GM23338 (cell line): ENCODE measurements at regions not wholly inside any gene's neighbourhood (a gene's known extent, or its start where the extent isn't known, plus 50 kb on each side); places are given as distances from the start of the nearest gene placed in this dataset.
A peak's percentile ranks its signal among the peaks of the same experiment; 100 is the strongest.

Experiments
- ATAC-seq: fragments of 200-7000 bp; cut with Tn5 transposase; 3 replicates; pipeline ENCODE4 v1.9.1; 2020
- DNase-seq: peaks from one replicate; pipeline ENCODE4 v3.0.0-alpha.2; 2015; ENCODE audit warnings: low spot score
- H2AFZ ChIP-seq: fragments of 200-600 bp; sonication (generic); 2 replicates; pipeline ENCODE4 v1.8.0; 2016; ENCODE audit warnings: antibody characterized with exemption, mild to moderate bottlenecking, moderate library complexity
- H3F3A ChIP-seq: fragments of 200-600 bp; sonication (generic); replicated peaks from 2 replicates; pipeline ENCODE4 v1.8.0; 2017; ENCODE audit warnings: antibody characterized with exemption, mixed run types, low read depth
- H3K27ac ChIP-seq: fragments of 200-600 bp; sonication (generic); 2 replicates; pipeline ENCODE4 v1.6.1; 2016; ENCODE audit warnings: low read depth
- H3K27me3 ChIP-seq: fragments of 200-600 bp; sonication (generic); 2 replicates; pipeline ENCODE4 v1.8.0; 2016; ENCODE audit warnings: mild to moderate bottlenecking, mixed run types, moderate library complexity; ENCODE audit not compliant: insufficient read depth
- H3K36me3 ChIP-seq: fragments of 200-600 bp; sonication (generic); 2 replicates; pipeline ENCODE4 v1.8.0; 2016; ENCODE audit warnings: mild to moderate bottlenecking; ENCODE audit not compliant: insufficient read depth
- H3K4me1 ChIP-seq: fragments of 200-600 bp; sonication (generic); 2 replicates; pipeline ENCODE4 v1.8.0; 2016; ENCODE audit warnings: mild to moderate bottlenecking, moderate library complexity; ENCODE audit not compliant: insufficient read depth
- H3K4me2 ChIP-seq: fragments of 200-600 bp; sonication (generic); 2 replicates; pipeline ENCODE4 v1.7.1; 2017; ENCODE audit warnings: mixed run types
- H3K4me3 ChIP-seq: fragments of 200-600 bp; sonication (generic); 2 replicates; pipeline ENCODE4 v1.6.1; 2016; ENCODE audit warnings: mixed run types
- H3K79me2 ChIP-seq: fragments of 200-600 bp; sonication (generic); replicated peaks from 2 replicates; pipeline ENCODE4 v1.8.0; 2017; ENCODE audit warnings: mild to moderate bottlenecking; ENCODE audit not compliant: insufficient read depth
- H3K9me2 ChIP-seq: fragments of 200-600 bp; sonication (generic); 2 replicates; pipeline ENCODE4 v1.8.0; 2017; ENCODE audit not compliant: insufficient read depth
- H4K20me1 ChIP-seq: fragments of 200-600 bp; sonication (generic); replicated peaks from 2 replicates; pipeline ENCODE4 v1.8.0; 2017; ENCODE audit warnings: mild to moderate bottlenecking; ENCODE audit not compliant: insufficient read depth
- H3K27ac Mint-ChIP-seq: 2 replicates; pipeline ENCODE4 v1.8.0; 2020; ENCODE audit warnings: inconsistent platforms, mild to moderate bottlenecking, moderate library complexity, mixed read lengths
- H3K27me3 Mint-ChIP-seq: 3 replicates; pipeline ENCODE4 v1.8.0; 2022; ENCODE audit warnings: low read depth, mild to moderate bottlenecking, moderate library complexity, mixed read lengths, inconsistent platforms; ENCODE audit not compliant: insufficient read depth, poor library complexity
- H3K36me3 Mint-ChIP-seq: 3 replicates; pipeline ENCODE4 v1.8.0; 2021; ENCODE audit warnings: low read depth, mild to moderate bottlenecking, inconsistent platforms, moderate library complexity, mixed read lengths
- H3K4me1 Mint-ChIP-seq: 3 replicates; pipeline ENCODE4 v1.8.0; 2020; ENCODE audit warnings: mild to moderate bottlenecking, inconsistent platforms, mixed read lengths
- H3K4me3 Mint-ChIP-seq: 3 replicates; pipeline ENCODE4 v1.8.0; 2021; ENCODE audit warnings: moderate library complexity, mild to moderate bottlenecking, inconsistent platforms, mixed read lengths
- H3K9me3 Mint-ChIP-seq: 3 replicates; pipeline ENCODE4 v1.8.0; 2020; ENCODE audit warnings: moderate library complexity, mild to moderate bottlenecking, inconsistent platforms, mixed read lengths
- EZH2phosphoT487 ChIP-seq: fragments of 200-600 bp; sonication (generic); IDR thresholded peaks from one replicate; pipeline ENCODE4 v1.8.1; 2018; ENCODE audit warnings: antibody characterized with exemption; ENCODE audit not compliant: unreplicated experiment
- REST ChIP-seq: IDR thresholded peaks from one replicate; pipeline ENCODE4 v1.6.1; 2018; ENCODE audit warnings: antibody characterized with exemption; ENCODE audit not compliant: unreplicated experiment
- STAT1 ChIP-seq: IDR thresholded peaks from one replicate; pipeline ENCODE4 v1.6.1; 2016; ENCODE audit warnings: antibody characterized with exemption; ENCODE audit not compliant: unreplicated experiment
- ZNF331 ChIP-seq: fragments of 250-450 bp; sonication (Bioruptor Pico); IDR thresholded peaks from 2 replicates; pipeline ENCODE4 v1.5.0; 2020; ENCODE audit warnings: low read depth, mild to moderate bottlenecking, moderate library complexity
- ZNF462 ChIP-seq: fragments of 250-450 bp; sonication (Bioruptor Pico); IDR thresholded peaks from 2 replicates; pipeline ENCODE4 v1.5.0; 2020; ENCODE audit warnings: mild to moderate bottlenecking, moderate library complexity

GRCh38 chr14:97366400-97366799, 569.2 kb downstream of the VRK1 start (continued):
- no peak for TF ChIP-seq ZNF462
- TF ChIP-seq STAT1: no peak

- Histone ChIP-seq H3K4me1 (peaks cover 14% of the 10 kb centered on the region), H4K20me1 (no peaks in the 10 kb centered on the region), H3K36me3 (no peaks in the 10 kb centered on the region), H3K27ac (no peak overlapping the region), H3K27me3 (no peaks in the 10 kb centered on the region), H2AFZ (0 out of 2 replicates have a peak overlapping the region, but pooled peaks have one; percentile 32), H3K79me2 (no peaks in the 10 kb centered on the region), H3K4me3 (no peak overlapping the region), H3F3A (no peaks in the 10 kb centered on the region), H3K4me2 (no peak overlapping the region), H3K9me2 (peaks cover 9% of the 10 kb centered on the region; the same call in 1 of the 2 replicates)
- H3K4me1 Mint-ChIP-seq: peaks cover 22% of the 10 kb centered on the region
- H3K9me3 Mint-ChIP-seq: no peaks in the 10 kb centered on the region
- ATAC-seq (no peak), DNase-seq (no peak)
- H3K27ac Mint-ChIP-seq: no peak overlapping the region
- peaks cover 2% of the 10 kb centered on the region for H3K27me3 Mint-ChIP-seq
- H3K4me3 Mint-ChIP-seq: no peak overlapping the region
- H3K36me3 Mint-ChIP-seq: no peaks in the 10 kb centered on the region
- TF ChIP-seq REST (no peak), ZNF462 (no peak), ZNF331 (CRISPR knock-in tag) (no peak), EZH2phosphoT487 (no peak)
Measured at GRCh38 chr14:97367278-97367677, 570.1 kb downstream of the VRK1 start.
